B cell (primary cell): ENCODE measurements at regions not wholly inside any gene's neighbourhood (a gene's known extent, or its start where the extent isn't known, plus 50 kb on each side); places are given as distances from the start of the nearest gene placed in this dataset.

Source experiments
- ATAC-seq: fragments of 200-7000 bp; cut with Tn5 transposase; one replicate; pipeline ENCODE4 v1.10.0; 2021; ENCODE audit warnings: low read depth, mild to moderate bottlenecking, moderate number of reproducible peaks, moderate library complexity
- CTCF ChIA-PET: fragments of 350-600 bp; sonication (Branson Sonifier 250); formaldehyde crosslinking; loops from one replicate; lab custom pipeline; 2021; ENCODE audit warnings: antibody characterized with exemption, inconsistent platforms; lab: Charles Lee
- POLR2A ChIA-PET: fragments of 350-600 bp; sonication (Branson Sonifier 250); formaldehyde crosslinking; loops from one replicate; lab custom pipeline; 2021; ENCODE audit warnings: antibody characterized with exemption; lab: Charles Lee
- DNase-seq: peaks from one replicate; pipeline ENCODE4 v3.0.0; 2013
- H2AFZ ChIP-seq: 2 replicates; pipeline ENCODE4 v1.6.1; 2012; ENCODE audit warnings: mild to moderate bottlenecking, low read depth, low read length; ENCODE audit not compliant: insufficient read depth, poor library complexity, severe bottlenecking
- H3K27ac ChIP-seq, 2 donors: 1 replicate in 1 of 2; 2 replicates in 1 of 2; pipeline ENCODE4 v1.5.1; 2012 to 2013; ENCODE audit warnings: low read length in 2 of 2, mild to moderate bottlenecking in 2 of 2, moderate library complexity in 1 of 2
- H3K27me3 ChIP-seq, 4 experiments: fragments of 200-600 bp in 1 of 4; sonication (generic) in 1 of 4; replicated peaks in 1 of 4; 1 replicate in 2 of 4; 2 replicates in 2 of 4; pipeline versions ENCODE4 v1.6.1 to v1.7.0; 2013 to 2016; ENCODE audit warnings: low read length in 3 of 4, mild to moderate bottlenecking in 2 of 4, mixed read lengths in 1 of 4, moderate library complexity in 1 of 4; ENCODE audit not compliant: insufficient read depth in 4 of 4, control insufficient read depth in 3 of 4; ENCODE audit errors: control extremely low read depth in 1 of 4
- H3K36me3 ChIP-seq, 2 experiments: replicated peaks in 1 of 2; 1 replicate in 1 of 2; 2 replicates in 1 of 2; pipeline versions ENCODE4 v1.6.1 to v1.7.1; 2013; ENCODE audit warnings: low read length in 1 of 2; ENCODE audit not compliant: insufficient read depth in 2 of 2, control insufficient read depth in 1 of 2; ENCODE audit errors: control extremely low read depth in 1 of 2, extremely low read depth in 1 of 2
- H3K4me1 ChIP-seq, 2 donors: fragments of 200-600 bp in 1 of 2; sonication (generic) in 1 of 2; 1 replicate in 1 of 2; 2 replicates in 1 of 2; pipeline versions ENCODE4 v1.5.1 to v1.6.1; 2013 to 2017; ENCODE audit warnings: low read length in 2 of 2; ENCODE audit not compliant: control insufficient read depth in 2 of 2, insufficient read depth in 2 of 2
- H3K4me2 ChIP-seq: replicated peaks from 2 replicates; pipeline ENCODE3; 2012; ENCODE audit warnings: mild to moderate bottlenecking, low read depth, low read length; ENCODE audit not compliant: poor library complexity, severe bottlenecking
- H3K4me3 ChIP-seq, 5 experiments: fragments of 200-600 bp in 1 of 5; sonication (generic) in 1 of 5; 1 replicate in 3 of 5; 2 replicates in 2 of 5; pipeline versions ENCODE4 v1.5.1 to v1.7.0; 2011 to 2016; ENCODE audit warnings: low read length in 4 of 5, mild to moderate bottlenecking in 4 of 5, low read depth in 2 of 5, control low read depth in 1 of 5, moderate library complexity in 1 of 5; ENCODE audit not compliant: insufficient read depth in 1 of 5; ENCODE audit errors: control extremely low read depth in 1 of 5, extremely low read depth in 1 of 5
- H3K79me2 ChIP-seq: fragments of 200-600 bp; sonication (generic); one replicate; pipeline ENCODE4 v1.6.0; 2016; ENCODE audit warnings: low read length; ENCODE audit not compliant: control insufficient read depth, insufficient read depth
- H3K9ac ChIP-seq: fragments of 200-600 bp; sonication (generic); 2 replicates; pipeline ENCODE4 v1.6.1; 2017; ENCODE audit warnings: mild to moderate bottlenecking, low read length, moderate library complexity
- H3K9me3 ChIP-seq, 3 donors: one replicate each; pipeline versions ENCODE4 v1.6.1 to v1.7.1; 2013; ENCODE audit warnings: low read length in 2 of 3; ENCODE audit not compliant: control insufficient read depth in 2 of 3, insufficient read depth in 1 of 3; ENCODE audit errors: control extremely low read depth in 1 of 3
- H4K20me1 ChIP-seq: 2 replicates; pipeline ENCODE4 v1.6.0; 2012; ENCODE audit warnings: mild to moderate bottlenecking, low read length; ENCODE audit not compliant: insufficient read depth, control insufficient read depth, poor library complexity, severe bottlenecking
- H3K27ac Mint-ChIP-seq: one replicate; pipeline ENCODE4 v1.8.0; 2021; ENCODE audit warnings: mixed read lengths
- H3K27me3 Mint-ChIP-seq: one replicate; pipeline ENCODE4 v1.8.0; 2021; ENCODE audit warnings: mixed read lengths
- H3K4me1 Mint-ChIP-seq: one replicate; pipeline ENCODE4 v1.8.0; 2021; ENCODE audit warnings: mixed read lengths
- H3K4me3 Mint-ChIP-seq: one replicate; pipeline ENCODE4 v1.8.0; 2021; ENCODE audit warnings: mixed read lengths
- H3K9me3 Mint-ChIP-seq: one replicate; pipeline ENCODE4 v1.8.0; 2022; ENCODE audit warnings: mixed read lengths; ENCODE audit not compliant: insufficient read depth
- CTCF ChIP-seq: fragments of 200-600 bp; IDR thresholded peaks from one replicate; pipeline ENCODE4 v1.8.0; 2022; ENCODE audit warnings: antibody characterized with exemption, mild to moderate bottlenecking
- EZH2 ChIP-seq: IDR thresholded peaks from 2 replicates; pipeline ENCODE4 v1.6.1; 2012; ENCODE audit warnings: borderline replicate concordance, low read depth, mild to moderate bottlenecking, moderate library complexity, low read length; ENCODE audit not compliant: insufficient read depth, poor library complexity, severe bottlenecking
- WGBS: methylation state at CpG from one replicate; pipeline ENCODE4 v1.1.5; 2013; ENCODE audit warnings: missing lambda C conversion rate; ENCODE audit not compliant: insufficient coverage; 5-methylcytosine and 5-hydroxymethylcytosine counted together
- intact Hi-C: fragments of 100-400 bp; cut with micrococcal nuclease; formaldehyde crosslinking; loops from one replicate; pipeline ENCODE4 v1.10.0; 2022

GRCh38 chr15:66882251-66883020 is 180.4 kb downstream of the SMAD6 start:
- no peak overlapping the region for H3K4me2 ChIP-seq
- ChIA-PET CTCF (no interaction called here), POLR2A (no interaction called here)
- DNase-seq (no peak), ATAC-seq (no peak)
- peaks cover 8% of the 10 kb centered on the region for H3K27me3 Mint-ChIP-seq
- H3K79me2 ChIP-seq = no peaks in the 10 kb centered on the region
- no peak overlapping the region for H2AFZ ChIP-seq
- no peak overlapping the region for H3K27ac ChIP-seq
- H3K4me1 Mint-ChIP-seq = no peaks in the 10 kb centered on the region
- H3K4me3 Mint-ChIP-seq = no peak overlapping the region
- TF ChIP-seq CTCF (no peak), EZH2 (no peak)
- no peaks in the 10 kb centered on the region for H3K36me3 ChIP-seq
- no peaks in the 10 kb centered on the region for H3K9me3 Mint-ChIP-seq
- intact Hi-C loops = no loop called here
- peaks cover 0 to 12% (median 0%) of the 10 kb centered on the region in 4 experiments for H3K27me3 ChIP-seq
- H3K4me1 ChIP-seq = no peaks in the 10 kb centered on the region
- H3K9me3 ChIP-seq = peaks cover 0 to 5% (median 0%) of the 10 kb centered on the region in 3 donors
- H3K9ac ChIP-seq = no peak overlapping the region
- H4K20me1 ChIP-seq = no peaks in the 10 kb centered on the region
- no peak overlapping the region for H3K4me3 ChIP-seq
- 98% methylated on average over 9 of the region's 11 CpGs for WGBS
- no peak overlapping the region for H3K27ac Mint-ChIP-seq

- no peaks in the 10 kb centered on the region for H3K9me3 Mint-ChIP-seq
- Histone ChIP-seq H3K4me2 (no peak overlapping the region), H4K20me1 (no peaks in the 10 kb centered on the region), H3K36me3 (no peaks in the 10 kb centered on the region), H3K27me3 (peaks cover 0 to 12% (median 0%) of the 10 kb centered on the region in 4 experiments), H3K4me1 (no peaks in the 10 kb centered on the region), H3K4me3 (no peak overlapping the region), H3K9ac (no peak overlapping the region), H3K79me2 (no peaks in the 10 kb centered on the region), H3K9me3 (peaks cover 0 to 7% (median 0%) of the 10 kb centered on the region in 3 donors), H3K27ac (no peak overlapping the region), H2AFZ (no peak overlapping the region)
- no peak overlapping the region for H3K4me3 Mint-ChIP-seq
- DNase-seq (no peak), ATAC-seq (no peak)
- ChIA-PET POLR2A (no interaction called here), CTCF (no interaction called here)
- H3K4me1 Mint-ChIP-seq = no peaks in the 10 kb centered on the region
- peaks cover 8% of the 10 kb centered on the region for H3K27me3 Mint-ChIP-seq
- TF ChIP-seq CTCF (no peak), EZH2 (no peak)
- intact Hi-C loops = no loop called here
- 64% methylated on average over 10 of the region's 10 CpGs for WGBS
- H3K27ac Mint-ChIP-seq = no peak overlapping the region
Measured at GRCh38 chr15:66883284-66883911, 181.4 kb downstream of the SMAD6 start.
